ENCODE measurements at regions not wholly inside any gene's neighbourhood (a gene's known extent, or its start where the extent isn't known, plus 50 kb on each side); places are given as distances from the start of the nearest gene placed in this dataset.

GRCh38 chr16:79320956-79321355 is 279.6 kb downstream of the MAF start:
- TF ChIP-seq YY1 (IDR thresholded peaks at IDR 0.05; ENCODE audit: insufficient read depth, insufficient read length) (no peak), SUZ12 (IDR thresholded peaks at IDR 0.05; ENCODE audit: extremely low read depth, insufficient read depth, insufficient read length) (no peak)
